SK-N-SH (cell line): ENCODE measurements at regions not wholly inside any gene's neighbourhood (a gene's known extent, or its start where the extent isn't known, plus 50 kb on each side); places are given as distances from the start of the nearest gene placed in this dataset.

Experiments
- CTCF ChIA-PET: fragments of 300-600, 350-600 bp; formaldehyde crosslinking; extraction: SDS; loops from one replicate; lab custom pipeline; 2021; lab: Yijun Ruan, JAX
- POLR2A ChIA-PET: fragments of 350-600 bp; sonication (Branson Sonifier 250); formaldehyde crosslinking; extraction: SDS; loops from one replicate; lab custom pipeline; 2020; ENCODE audit warnings: antibody characterized with exemption, inconsistent platforms; lab: Yijun Ruan, JAX
- DNase-seq: peaks from one replicate; pipeline ENCODE4 v3.0.0; 2012
- H2AFZ ChIP-seq: fragments of 200-600 bp; sonication (generic); 2 replicates; pipeline ENCODE4 v1.8.1; 2016; ENCODE audit warnings: antibody characterized with exemption, mild to moderate bottlenecking, low read depth
- H3F3A ChIP-seq: fragments of 200-600 bp; sonication (generic); replicated peaks from 2 replicates; pipeline ENCODE3; 2016; ENCODE audit warnings: antibody characterized with exemption, mild to moderate bottlenecking; ENCODE audit not compliant: insufficient read depth
- H3K27ac ChIP-seq, 2 experiments: fragments of 200-500 bp in 1 of 2; fragments of 200-600 bp in 1 of 2; sonication (Bioruptor generic) in 1 of 2; sonication (generic), shearing (Covaris generic) in 1 of 2; 2 replicates each; pipeline versions ENCODE4 v1.5.1 to v1.6.1; 2014 to 2016; ENCODE audit warnings: low read depth in 2 of 2, inconsistent platforms in 1 of 2, low read length in 1 of 2, mild to moderate bottlenecking in 1 of 2, mixed read lengths in 1 of 2
- H3K27me3 ChIP-seq: fragments of 200-600 bp; sonication (generic), shearing (Covaris generic); 2 replicates; pipeline ENCODE4 v1.6.1; 2016; ENCODE audit warnings: mixed run types; ENCODE audit not compliant: insufficient read depth
- H3K36me3 ChIP-seq, 2 experiments: fragments of 200-500 bp in 1 of 2; fragments of 200-600 bp in 1 of 2; sonication (Bioruptor generic) in 1 of 2; sonication (generic) in 1 of 2; replicated peaks in 1 of 2; 2 replicates each; pipeline versions ENCODE3 to v1.5.1; 2014 to 2016; ENCODE audit warnings: low read length in 1 of 2, mild to moderate bottlenecking in 1 of 2; ENCODE audit not compliant: insufficient read depth in 2 of 2, control insufficient read depth in 1 of 2
- H3K4me1 ChIP-seq, 2 experiments: fragments of 200-500 bp in 1 of 2; fragments of 200-600 bp in 1 of 2; sonication (Bioruptor generic) in 1 of 2; sonication (generic), shearing (Covaris generic) in 1 of 2; 2 replicates each; pipeline versions ENCODE4 v1.5.1 to v1.6.1; 2014 to 2016; ENCODE audit warnings: low read depth in 1 of 2, low read length in 1 of 2, mixed run types in 1 of 2; ENCODE audit not compliant: insufficient read depth in 2 of 2, control insufficient read depth in 1 of 2
- H3K4me2 ChIP-seq: fragments of 200-600 bp; sonication (generic), shearing (Covaris generic); 2 replicates; pipeline ENCODE4 v1.6.1; 2017; ENCODE audit warnings: mixed run types
- H3K4me3 ChIP-seq, 2 experiments: fragments of 200-500 bp in 1 of 2; fragments of 200-600 bp in 1 of 2; sonication (Bioruptor generic) in 1 of 2; sonication (generic), shearing (Covaris generic) in 1 of 2; 2 replicates each; pipeline versions ENCODE4 v1.5.1 to v1.8.1; 2014 to 2016; ENCODE audit warnings: low read depth in 2 of 2, inconsistent platforms in 1 of 2, low read length in 1 of 2, mild to moderate bottlenecking in 1 of 2, mixed read lengths in 1 of 2, moderate library complexity in 1 of 2
- H3K79me2 ChIP-seq: fragments of 200-600 bp; sonication (generic); 2 replicates; pipeline ENCODE4 v1.8.1; 2017; ENCODE audit warnings: mild to moderate bottlenecking; ENCODE audit not compliant: insufficient read depth
- H3K9ac ChIP-seq: fragments of 200-600 bp; sonication (generic); 2 replicates; pipeline ENCODE4 v1.6.1; 2017; ENCODE audit warnings: mixed run types
- H3K9me2 ChIP-seq: fragments of 200-600 bp; sonication (generic); 2 replicates; pipeline ENCODE4 v1.6.1; 2017; ENCODE audit warnings: mixed run types
- H3K9me3 ChIP-seq: fragments of 200-600 bp; sonication (generic); 2 replicates; pipeline ENCODE4 v1.6.1; 2017; ENCODE audit warnings: mixed run types, mild to moderate bottlenecking, moderate library complexity
- H4K20me1 ChIP-seq: fragments of 200-600 bp; sonication (generic); 2 replicates; pipeline ENCODE4 v1.6.1; 2017; ENCODE audit warnings: mild to moderate bottlenecking, mixed run types; ENCODE audit not compliant: insufficient read depth
- ELF1 ChIP-seq: IDR thresholded peaks from 2 replicates; pipeline ENCODE4 v1.4.0; 2012
- FOXJ3 ChIP-seq: sonication (generic); formaldehyde crosslinking; IDR thresholded peaks from 2 replicates; pipeline ENCODE4 v1.5.1; 2020; ENCODE audit warnings: mild to moderate bottlenecking, missing genetic modification reagents
- GATA2 ChIP-seq: sonication (generic); formaldehyde crosslinking; IDR thresholded peaks from 2 replicates; pipeline ENCODE4 v1.5.0; 2020; ENCODE audit warnings: mild to moderate bottlenecking, missing genetic modification reagents
- NFIC ChIP-seq: IDR thresholded peaks from 2 replicates; pipeline ENCODE4 v1.4.0; 2012; ENCODE audit warnings: borderline replicate concordance
- SIN3A ChIP-seq: IDR thresholded peaks from 2 replicates; pipeline ENCODE4 v1.6.1; 2012; ENCODE audit warnings: low read depth, mild to moderate bottlenecking, low read length, moderate library complexity, borderline replicate concordance
- TCF12 ChIP-seq: IDR thresholded peaks from 2 replicates; pipeline ENCODE4 v1.4.0; 2012
- YY1 ChIP-seq: IDR thresholded peaks from 2 replicates; pipeline ENCODE4 v1.4.0; 2012; ENCODE audit warnings: low read depth, mild to moderate bottlenecking
- WGBS: methylation state at CpG from one replicate; pipeline ENCODE4 v1.1.6; 2017; ENCODE audit warnings: low lambda C conversion rate; 5-methylcytosine and 5-hydroxymethylcytosine counted together
- TF ChIP-seq, protein P1 (sequence below): IDR thresholded peaks from 2 replicates; pipeline ENCODE4 v1.4.0; 2012; ENCODE audit warnings: low read depth, borderline replicate concordance
- TF ChIP-seq, protein P2 (sequence below): IDR thresholded peaks from 2 replicates; pipeline ENCODE4 v1.6.1; 2012; ENCODE audit warnings: mild to moderate bottlenecking, low read depth, low read length, moderate library complexity
- TF ChIP-seq, protein P3 (sequence below): fragments of 200-600 bp; sonication (generic); IDR thresholded peaks from 2 replicates; pipeline ENCODE4 v1.6.1; 2017; ENCODE audit warnings: antibody characterized with exemption, mild to moderate bottlenecking, moderate library complexity
- TF ChIP-seq, protein P4 (sequence below): IDR thresholded peaks from 2 replicates; pipeline ENCODE4 v1.4.0; 2012; ENCODE audit warnings: low read depth, borderline replicate concordance

DNA sequence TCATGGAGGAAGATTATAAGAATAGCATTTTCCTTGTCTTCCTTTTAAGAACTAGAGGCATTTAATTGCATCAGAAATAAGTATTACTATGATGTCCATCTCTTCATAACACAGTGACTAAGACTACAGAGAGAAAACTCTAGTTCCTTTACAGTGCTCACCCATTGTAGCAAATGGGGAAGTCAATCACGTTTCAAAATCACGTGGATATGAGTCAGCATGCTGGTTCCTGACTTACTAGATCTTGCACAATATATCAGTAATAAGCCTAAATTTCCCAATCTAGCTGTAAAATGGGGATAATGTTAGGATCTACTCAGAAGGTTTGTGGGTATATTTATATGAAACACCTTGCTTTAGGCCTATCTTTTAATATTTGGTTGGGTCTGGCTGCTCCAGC, 254.8 kb upstream of the EOMES start:
- H3K36me3 ChIP-seq = no peaks in the 10 kb centered on the region
- no peaks in the 10 kb centered on the region for H3K9me2 ChIP-seq
- H3K27me3 ChIP-seq = no peaks in the 10 kb centered on the region
- TF ChIP-seq GATA2 (CRISPR knock-in tag) (no peak), TCF12 (no peak), SIN3A (no peak), ELF1 (no peak), YY1 (no peak), NFIC (no peak), FOXJ3 (CRISPR knock-in tag) (no peak)
- TF ChIP-seq, protein P1, sequence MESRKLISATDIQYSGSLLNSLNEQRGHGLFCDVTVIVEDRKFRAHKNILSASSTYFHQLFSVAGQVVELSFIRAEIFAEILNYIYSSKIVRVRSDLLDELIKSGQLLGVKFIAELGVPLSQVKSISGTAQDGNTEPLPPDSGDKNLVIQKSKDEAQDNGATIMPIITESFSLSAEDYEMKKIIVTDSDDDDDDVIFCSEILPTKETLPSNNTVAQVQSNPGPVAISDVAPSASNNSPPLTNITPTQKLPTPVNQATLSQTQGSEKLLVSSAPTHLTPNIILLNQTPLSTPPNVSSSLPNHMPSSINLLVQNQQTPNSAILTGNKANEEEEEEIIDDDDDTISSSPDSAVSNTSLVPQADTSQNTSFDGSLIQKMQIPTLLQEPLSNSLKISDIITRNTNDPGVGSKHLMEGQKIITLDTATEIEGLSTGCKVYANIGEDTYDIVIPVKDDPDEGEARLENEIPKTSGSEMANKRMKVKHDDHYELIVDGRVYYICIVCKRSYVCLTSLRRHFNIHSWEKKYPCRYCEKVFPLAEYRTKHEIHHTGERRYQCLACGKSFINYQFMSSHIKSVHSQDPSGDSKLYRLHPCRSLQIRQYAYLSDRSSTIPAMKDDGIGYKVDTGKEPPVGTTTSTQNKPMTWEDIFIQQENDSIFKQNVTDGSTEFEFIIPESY = no peak
- TF ChIP-seq, protein P2, sequence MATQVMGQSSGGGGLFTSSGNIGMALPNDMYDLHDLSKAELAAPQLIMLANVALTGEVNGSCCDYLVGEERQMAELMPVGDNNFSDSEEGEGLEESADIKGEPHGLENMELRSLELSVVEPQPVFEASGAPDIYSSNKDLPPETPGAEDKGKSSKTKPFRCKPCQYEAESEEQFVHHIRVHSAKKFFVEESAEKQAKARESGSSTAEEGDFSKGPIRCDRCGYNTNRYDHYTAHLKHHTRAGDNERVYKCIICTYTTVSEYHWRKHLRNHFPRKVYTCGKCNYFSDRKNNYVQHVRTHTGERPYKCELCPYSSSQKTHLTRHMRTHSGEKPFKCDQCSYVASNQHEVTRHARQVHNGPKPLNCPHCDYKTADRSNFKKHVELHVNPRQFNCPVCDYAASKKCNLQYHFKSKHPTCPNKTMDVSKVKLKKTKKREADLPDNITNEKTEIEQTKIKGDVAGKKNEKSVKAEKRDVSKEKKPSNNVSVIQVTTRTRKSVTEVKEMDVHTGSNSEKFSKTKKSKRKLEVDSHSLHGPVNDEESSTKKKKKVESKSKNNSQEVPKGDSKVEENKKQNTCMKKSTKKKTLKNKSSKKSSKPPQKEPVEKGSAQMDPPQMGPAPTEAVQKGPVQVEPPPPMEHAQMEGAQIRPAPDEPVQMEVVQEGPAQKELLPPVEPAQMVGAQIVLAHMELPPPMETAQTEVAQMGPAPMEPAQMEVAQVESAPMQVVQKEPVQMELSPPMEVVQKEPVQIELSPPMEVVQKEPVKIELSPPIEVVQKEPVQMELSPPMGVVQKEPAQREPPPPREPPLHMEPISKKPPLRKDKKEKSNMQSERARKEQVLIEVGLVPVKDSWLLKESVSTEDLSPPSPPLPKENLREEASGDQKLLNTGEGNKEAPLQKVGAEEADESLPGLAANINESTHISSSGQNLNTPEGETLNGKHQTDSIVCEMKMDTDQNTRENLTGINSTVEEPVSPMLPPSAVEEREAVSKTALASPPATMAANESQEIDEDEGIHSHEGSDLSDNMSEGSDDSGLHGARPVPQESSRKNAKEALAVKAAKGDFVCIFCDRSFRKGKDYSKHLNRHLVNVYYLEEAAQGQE = no peak
- TF ChIP-seq, protein P3, sequence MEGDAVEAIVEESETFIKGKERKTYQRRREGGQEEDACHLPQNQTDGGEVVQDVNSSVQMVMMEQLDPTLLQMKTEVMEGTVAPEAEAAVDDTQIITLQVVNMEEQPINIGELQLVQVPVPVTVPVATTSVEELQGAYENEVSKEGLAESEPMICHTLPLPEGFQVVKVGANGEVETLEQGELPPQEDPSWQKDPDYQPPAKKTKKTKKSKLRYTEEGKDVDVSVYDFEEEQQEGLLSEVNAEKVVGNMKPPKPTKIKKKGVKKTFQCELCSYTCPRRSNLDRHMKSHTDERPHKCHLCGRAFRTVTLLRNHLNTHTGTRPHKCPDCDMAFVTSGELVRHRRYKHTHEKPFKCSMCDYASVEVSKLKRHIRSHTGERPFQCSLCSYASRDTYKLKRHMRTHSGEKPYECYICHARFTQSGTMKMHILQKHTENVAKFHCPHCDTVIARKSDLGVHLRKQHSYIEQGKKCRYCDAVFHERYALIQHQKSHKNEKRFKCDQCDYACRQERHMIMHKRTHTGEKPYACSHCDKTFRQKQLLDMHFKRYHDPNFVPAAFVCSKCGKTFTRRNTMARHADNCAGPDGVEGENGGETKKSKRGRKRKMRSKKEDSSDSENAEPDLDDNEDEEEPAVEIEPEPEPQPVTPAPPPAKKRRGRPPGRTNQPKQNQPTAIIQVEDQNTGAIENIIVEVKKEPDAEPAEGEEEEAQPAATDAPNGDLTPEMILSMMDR = no peak
- TF ChIP-seq, protein P4, sequence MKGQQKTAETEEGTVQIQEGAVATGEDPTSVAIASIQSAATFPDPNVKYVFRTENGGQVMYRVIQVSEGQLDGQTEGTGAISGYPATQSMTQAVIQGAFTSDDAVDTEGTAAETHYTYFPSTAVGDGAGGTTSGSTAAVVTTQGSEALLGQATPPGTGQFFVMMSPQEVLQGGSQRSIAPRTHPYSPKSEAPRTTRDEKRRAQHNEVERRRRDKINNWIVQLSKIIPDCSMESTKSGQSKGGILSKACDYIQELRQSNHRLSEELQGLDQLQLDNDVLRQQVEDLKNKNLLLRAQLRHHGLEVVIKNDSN = no peak
- TF ChIP-seq, all 33 proteins: peak for 0
- Histone ChIP-seq H3K27ac (no peak overlapping the region), H3K79me2 (no peaks in the 10 kb centered on the region), H2AFZ (no peak overlapping the region), H3K4me1 (no peaks in the 10 kb centered on the region), H3K4me3 (no peak overlapping the region), H3K9me3 (no peaks in the 10 kb centered on the region), H3K4me2 (no peak overlapping the region), H3F3A (no peaks in the 10 kb centered on the region), H4K20me1 (no peaks in the 10 kb centered on the region), H3K9ac (no peak overlapping the region)
- ChIA-PET POLR2A (no interaction called here), CTCF (no interaction called here)
- WGBS = 0% methylated on average over 2 of the region's 2 CpGs
- no peak for DNase-seq
